Liver (tissue), 8 donors: ENCODE measurements at regions not wholly inside any gene's neighbourhood (a gene's known extent, or its start where the extent isn't known, plus 50 kb on each side); places are given as distances from the start of the nearest gene placed in this dataset.

ENCODE experiments used
- DNase-seq: peaks from one replicate; pipeline ENCODE4 v3.0.0-alpha.2; 2017; ENCODE audit warnings: low spot score
- H3K27ac ChIP-seq, 2 donors: one replicate each; pipeline ENCODE4 v1.7.0; 2013; ENCODE audit warnings: inconsistent platforms in 2 of 2, low read length in 2 of 2, control low read depth in 1 of 2, low read depth in 1 of 2, mild to moderate bottlenecking in 1 of 2
- H3K27me3 ChIP-seq, 4 donors: one replicate each; pipeline versions ENCODE4 v1.6.1 to v1.7.0; 2013; ENCODE audit warnings: low read length in 3 of 4, inconsistent platforms in 1 of 4, mild to moderate bottlenecking in 1 of 4, moderate library complexity in 1 of 4; ENCODE audit not compliant: control insufficient read depth in 4 of 4, insufficient read depth in 4 of 4
- H3K36me3 ChIP-seq, 4 donors: one replicate each; pipeline versions ENCODE4 v1.6.1 to v1.7.0; 2013; ENCODE audit warnings: low read length in 3 of 4, mild to moderate bottlenecking in 3 of 4, low read depth in 1 of 4, moderate library complexity in 1 of 4; ENCODE audit not compliant: control insufficient read depth in 4 of 4, insufficient read depth in 3 of 4
- H3K4me1 ChIP-seq, 4 donors: one replicate each; pipeline versions ENCODE4 v1.6.1 to v1.7.0; 2013; ENCODE audit warnings: low read length in 3 of 4, mild to moderate bottlenecking in 3 of 4, moderate library complexity in 1 of 4; ENCODE audit not compliant: control insufficient read depth in 4 of 4, insufficient read depth in 4 of 4
- H3K4me3 ChIP-seq, 3 donors: one replicate each; pipeline versions ENCODE4 v1.6.1 to v1.7.0; 2013; ENCODE audit warnings: low read length in 3 of 3, control low read depth in 1 of 3, low read depth in 1 of 3, mild to moderate bottlenecking in 1 of 3
- H3K9ac ChIP-seq, 2 donors: one replicate each; pipeline ENCODE4 v1.7.0; 2013; ENCODE audit warnings: low read length in 2 of 2, mild to moderate bottlenecking in 2 of 2, moderate library complexity in 2 of 2, control low read depth in 1 of 2, low read depth in 1 of 2
- H3K9me3 ChIP-seq, 4 donors: one replicate each; pipeline versions ENCODE4 v1.6.1 to v1.7.0; 2013; ENCODE audit warnings: low read length in 3 of 4; ENCODE audit not compliant: control insufficient read depth in 4 of 4
- ATF3 ChIP-seq: IDR thresholded peaks from 2 replicates; pipeline ENCODE4 v1.6.1; 2016; ENCODE audit warnings: antibody characterized with exemption
- CTCF ChIP-seq: fragments of 150-350 bp; IDR thresholded peaks from 2 replicates; pipeline ENCODE4 v1.5.1; 2017; ENCODE audit warnings: improper control_type of control experiment, low read depth, low read length; ENCODE audit not compliant: missing input control
- EGR1 ChIP-seq, 2 donors: IDR thresholded peaks; 2 replicates each; pipeline ENCODE4 v1.6.1; 2016 to 2018; ENCODE audit warnings: antibody characterized with exemption in 2 of 2, low read depth in 2 of 2
- FOXA1 ChIP-seq: IDR thresholded peaks from 2 replicates; pipeline ENCODE4 v1.6.1; 2016; ENCODE audit warnings: antibody characterized with exemption
- FOXA2 ChIP-seq: IDR thresholded peaks from 2 replicates; pipeline ENCODE4 v1.6.1; 2016; ENCODE audit warnings: antibody characterized with exemption
- GABPA ChIP-seq, 2 donors: IDR thresholded peaks in 1 of 2; conservative IDR thresholded peaks in 1 of 2; 2 replicates each; pipeline ENCODE4 v1.6.1; 2016; ENCODE audit warnings: antibody characterized with exemption in 2 of 2, mild to moderate bottlenecking in 1 of 2, moderate library complexity in 1 of 2
- HNF4A ChIP-seq, 2 donors: conservative IDR thresholded peaks; 2 replicates each; pipeline ENCODE4 v1.6.1; 2016; ENCODE audit warnings: antibody characterized with exemption in 2 of 2, mild to moderate bottlenecking in 2 of 2
- HNF4G ChIP-seq: IDR thresholded peaks from 2 replicates; pipeline ENCODE4 v1.6.1; 2016; ENCODE audit warnings: antibody characterized with exemption
- JUND ChIP-seq, 2 donors: IDR thresholded peaks; 2 replicates each; pipeline ENCODE4 v1.6.1; 2016; ENCODE audit warnings: antibody characterized with exemption in 2 of 2
- MAX ChIP-seq: IDR thresholded peaks from 2 replicates; pipeline ENCODE4 v1.6.1; 2016; ENCODE audit warnings: antibody characterized with exemption
- NR2F2 ChIP-seq: IDR thresholded peaks from 2 replicates; pipeline ENCODE4 v1.6.1; 2016; ENCODE audit warnings: antibody characterized with exemption
- RAD21 ChIP-seq, 2 donors: IDR thresholded peaks; 2 replicates each; pipeline ENCODE4 v1.6.1; 2016; ENCODE audit warnings: antibody characterized with exemption in 2 of 2, mild to moderate bottlenecking in 2 of 2
- REST ChIP-seq: IDR thresholded peaks from 2 replicates; pipeline ENCODE4 v1.6.1; 2016; ENCODE audit warnings: antibody characterized with exemption, mild to moderate bottlenecking
- RXRA ChIP-seq, 2 donors: IDR thresholded peaks; 2 replicates each; pipeline ENCODE4 v1.6.1; 2017 to 2018; ENCODE audit warnings: antibody characterized with exemption in 2 of 2, mild to moderate bottlenecking in 1 of 2
- SP1 ChIP-seq: IDR thresholded peaks from 2 replicates; pipeline ENCODE4 v1.6.1; 2018; ENCODE audit warnings: antibody characterized with exemption, mild to moderate bottlenecking
- TAF1 ChIP-seq: conservative IDR thresholded peaks from 2 replicates; pipeline ENCODE4 v1.6.1; 2016; ENCODE audit warnings: antibody characterized with exemption, mild to moderate bottlenecking
- YY1 ChIP-seq: IDR thresholded peaks from 2 replicates; pipeline ENCODE4 v1.6.1; 2016; ENCODE audit warnings: antibody characterized with exemption, mild to moderate bottlenecking
- ZBTB33 ChIP-seq: IDR thresholded peaks from 2 replicates; pipeline ENCODE4 v1.6.1; 2016; ENCODE audit warnings: antibody characterized with exemption
- WGBS: extraction: QIAGEN DNeasy Blood & Tissue Kit; methylation state at CpG from one replicate; pipeline ENCODE4 v1.1.7; 2013; 5-methylcytosine and 5-hydroxymethylcytosine counted together
- donor health status: healthy.
- donor health status: healthy.
- donor health status: healthy.
- donor health status: healthy.
- donor health status: healthy.

GRCh38 chr18:22678486-22678885, 254.6 kb upstream of the RBBP8 start:
- no peaks in the 10 kb centered on the region for H3K27me3 ChIP-seq
- H3K27ac ChIP-seq = no peak overlapping the region
- H3K4me3 ChIP-seq = no peak overlapping the region
- WGBS = 97% methylated on average over 1 of the region's 1 CpG
- H3K4me1 ChIP-seq = peaks cover 0 to 8% (median 5%) of the 10 kb centered on the region in 4 donors
- TF ChIP-seq FOXA1 = no peak
- TF ChIP-seq HNF4G = no peak
- TF ChIP-seq RXRA (IDR thresholded peaks at IDR 0.05) = no peak
- no peak for TF ChIP-seq REST
- TF ChIP-seq YY1 = no peak
- TF ChIP-seq CTCF = no peak
- no peak for TF ChIP-seq JUND (IDR thresholded peaks at IDR 0.05)
- TF ChIP-seq GABPA (IDR thresholded peaks at IDR 0.05 in 1 of 2, conservative IDR thresholded peaks at IDR 0.05 in 1 of 2) = no peak
- no peak for TF ChIP-seq EGR1 (IDR thresholded peaks at IDR 0.05; ENCODE audit: low read depth in 2 of 2)
- DNase-seq = no peak
- no peaks in the 10 kb centered on the region for H3K36me3 ChIP-seq
- peaks cover 0 to 2% (median under 1%) of the 10 kb centered on the region in 4 donors for H3K9me3 ChIP-seq
- H3K9ac ChIP-seq = no peak overlapping the region

GRCh38 chr18:22680944-22681343, 252.2 kb upstream of the RBBP8 start:
- no peaks in the 10 kb centered on the region for H3K36me3 ChIP-seq
- TF ChIP-seq HNF4G = no peak
- no peak for TF ChIP-seq HNF4A (conservative IDR thresholded peaks at IDR 0.05)
- no peak for TF ChIP-seq GABPA (IDR thresholded peaks at IDR 0.05 in 1 of 2, conservative IDR thresholded peaks at IDR 0.05 in 1 of 2)
- TF ChIP-seq ZBTB33 = no peak
- TF ChIP-seq JUND (IDR thresholded peaks at IDR 0.05) = no peak
- TF ChIP-seq ATF3 = no peak
- no peak for TF ChIP-seq YY1
- TF ChIP-seq NR2F2 = no peak
- no peak for TF ChIP-seq MAX
- no peak for TF ChIP-seq FOXA2
- no peak for TF ChIP-seq SP1
- no peak for TF ChIP-seq CTCF
- TF ChIP-seq EGR1 (IDR thresholded peaks at IDR 0.05; ENCODE audit: low read depth in 2 of 2) = no peak
- TF ChIP-seq FOXA1 = no peak
- TF ChIP-seq RAD21 (IDR thresholded peaks at IDR 0.05) = no peak
- TF ChIP-seq TAF1 = no peak
- TF ChIP-seq REST = no peak
- H3K9ac ChIP-seq = no peak overlapping the region
- no peak for DNase-seq
- H3K9me3 ChIP-seq = no peaks in the 10 kb centered on the region
- H3K4me1 ChIP-seq = peaks cover 0 to 21% (median 6%) of the 10 kb centered on the region in 4 donors
- H3K4me3 ChIP-seq = no peak overlapping the region
- H3K27ac ChIP-seq = no peak overlapping the region
- H3K27me3 ChIP-seq = no peaks in the 10 kb centered on the region
